ENCODE measurements at regions not wholly inside any gene's neighbourhood (a gene's known extent, or its start where the extent isn't known, plus 50 kb on each side); places are given as distances from the start of the nearest gene placed in this dataset.

DNA sequence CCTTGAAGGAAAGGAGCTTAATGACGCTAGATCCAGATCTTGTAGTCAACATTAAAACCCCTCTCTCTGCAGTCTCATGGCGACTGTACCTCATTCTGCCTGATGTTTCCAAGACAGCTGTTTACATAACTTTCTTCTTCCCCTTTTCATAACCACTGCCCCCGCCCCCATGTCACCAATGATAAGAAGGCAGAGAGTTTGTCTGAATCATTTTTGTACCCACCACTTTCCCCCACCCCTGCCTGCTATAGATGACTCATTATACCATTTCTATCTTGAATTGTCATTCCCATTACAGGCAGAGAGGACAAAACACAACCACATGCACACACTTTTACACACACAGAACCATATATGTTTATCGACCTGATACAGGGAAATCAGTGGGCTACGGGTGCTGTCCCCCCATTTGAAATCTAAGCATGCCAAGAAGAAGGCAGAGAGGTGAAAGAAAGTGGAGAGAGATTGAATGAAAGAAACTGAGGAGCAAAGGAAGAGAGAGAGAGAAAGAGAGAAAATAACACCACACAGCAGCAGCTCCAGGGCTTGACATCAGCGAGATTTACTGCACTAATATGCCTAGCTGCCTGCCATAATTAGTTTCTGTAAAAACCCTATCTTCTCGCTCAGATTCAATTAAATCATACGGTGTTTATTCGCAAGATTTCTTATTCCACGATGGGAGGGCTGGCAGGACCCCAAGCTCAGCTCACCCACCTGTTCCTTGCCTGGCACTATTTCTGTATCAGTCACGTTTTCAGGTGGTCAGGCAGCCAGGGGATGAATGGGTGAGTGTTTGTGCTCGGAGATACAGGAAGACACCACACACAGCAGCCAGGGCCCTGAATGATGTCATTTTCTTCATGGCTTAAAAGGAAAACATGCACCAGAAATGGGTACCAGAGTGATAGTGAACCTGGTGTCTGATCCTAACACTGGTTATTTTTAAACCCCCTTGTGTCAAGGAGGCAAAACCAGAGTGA, 114.3 kb upstream of the SERP2 start:
- TF ChIP-seq POLR2A (IDR thresholded peaks at IDR 0.05; ENCODE audit: low read depth, low read length) (no peak), POLR2AphosphoS5 (IDR thresholded peaks at IDR 0.05; ENCODE audit: low read depth, low read length) (no peak), PAX5 (IDR thresholded peaks at IDR 0.05; ENCODE audit: insufficient read depth, low read length, severe bottlenecking) (no peak)
